GM21526 (cell line): ENCODE measurements at regions not wholly inside any gene's neighbourhood (a gene's known extent, or its start where the extent isn't known, plus 50 kb on each side); places are given as distances from the start of the nearest gene placed in this dataset.
"Not testable (repeated sequence)": the region's sequence is repeated elsewhere in the genome, so short reads cannot be mapped to it uniquely, and the experiment has no call there.

ENCODE experiments used
- ATAC-seq: cut with Tn5 transposase; IDR thresholded peaks from one replicate; pipeline ENCODE4 v1.9.1; 2021; ENCODE audit warnings: moderate library complexity; ENCODE audit not compliant: unreplicated experiment, low FRiP score

- ATAC-seq, result no peak
Observed at GRCh38 chr9:88898039-88898720, 93.1 kb upstream of the S1PR3 start.

DNA sequence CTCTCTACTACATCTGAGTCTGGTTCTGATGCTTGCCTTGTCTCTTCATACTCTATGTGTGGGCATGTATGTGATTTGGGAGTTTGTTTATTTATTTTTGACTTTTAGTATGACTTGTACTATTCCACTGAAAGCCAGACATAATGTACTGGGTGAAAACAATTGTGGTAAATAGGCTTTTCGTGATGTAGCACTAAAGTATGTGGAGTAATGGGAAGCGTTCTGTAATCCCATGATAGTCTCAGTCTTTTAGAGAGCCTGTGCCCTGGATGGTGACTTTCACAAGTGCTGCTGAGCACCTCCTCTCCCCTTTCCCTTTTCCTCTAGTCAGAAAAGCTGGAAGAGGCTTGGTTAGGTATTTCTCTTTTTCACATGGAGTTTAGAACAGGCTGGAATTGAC is 85.8 kb upstream of the S1PR3 start:
- no peak for ATAC-seq

GRCh38 chr9:88915916-88916315 is 75.4 kb upstream of the S1PR3 start:
- no peak for ATAC-seq

DNA sequence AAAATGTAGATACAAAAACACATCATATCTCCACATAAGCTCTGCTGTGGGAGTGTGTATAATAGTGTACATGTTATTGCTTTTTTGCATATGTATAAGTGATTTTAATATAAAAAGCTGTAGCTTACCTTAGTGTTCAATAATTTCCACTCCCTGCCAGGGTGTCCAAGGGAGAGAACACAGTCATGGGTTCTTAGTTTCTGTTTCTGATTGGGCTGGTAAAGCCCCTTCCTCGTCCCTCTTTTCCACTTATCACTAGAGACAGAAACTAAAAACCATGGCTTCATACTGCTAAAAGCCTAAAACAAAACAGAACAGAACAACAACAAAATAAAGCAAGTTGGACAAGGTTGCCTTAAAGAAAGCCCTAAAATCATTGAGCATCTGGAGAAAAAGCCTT is 74.4 kb upstream of the S1PR3 start:
- ATAC-seq, result no peak

GRCh38 chr9:88917375-88917774 is 73.9 kb upstream of the S1PR3 start:
- ATAC-seq, result no peak

DNA sequence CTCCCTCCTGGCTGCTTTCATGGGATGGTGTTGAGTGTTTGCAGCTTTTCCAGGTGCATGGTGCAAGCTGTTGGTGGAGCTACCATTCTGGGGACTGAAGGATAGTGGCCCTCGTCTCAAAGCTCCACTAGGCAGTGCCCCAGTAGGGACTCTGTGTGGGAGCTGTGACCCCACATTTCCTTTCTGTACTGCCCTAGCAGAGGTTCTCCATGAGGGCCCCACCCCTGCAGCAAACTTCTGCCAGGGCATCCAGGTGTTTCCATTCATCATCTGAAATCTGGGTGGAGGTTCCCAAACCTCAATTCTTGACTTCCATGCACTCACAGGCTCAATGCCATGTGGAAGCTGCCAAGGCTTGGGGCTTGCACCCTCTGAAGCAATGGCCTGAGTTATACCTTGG is 72.7 kb upstream of the S1PR3 start:
- ATAC-seq, result not testable (repeated sequence)

DNA sequence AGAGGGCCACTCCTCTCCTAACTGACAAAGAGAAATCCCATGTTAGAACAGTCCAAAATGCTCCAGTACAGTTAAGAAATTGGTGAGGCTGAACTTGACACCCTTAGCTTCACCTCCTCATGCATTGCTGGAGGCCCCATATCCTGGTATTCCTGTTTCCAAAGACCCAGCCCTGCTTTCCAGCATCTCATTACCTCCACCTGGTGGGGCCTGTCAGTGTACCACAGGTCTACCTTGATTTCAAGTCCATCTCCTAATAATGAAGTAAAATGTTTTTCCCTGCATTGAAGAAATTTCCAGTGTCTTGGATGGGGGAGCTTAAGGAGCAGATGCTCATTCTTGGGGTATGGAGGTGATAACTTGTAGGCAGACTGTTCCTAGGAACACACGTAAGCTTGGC is 70.6 kb upstream of the S1PR3 start:
- no peak for ATAC-seq

DNA sequence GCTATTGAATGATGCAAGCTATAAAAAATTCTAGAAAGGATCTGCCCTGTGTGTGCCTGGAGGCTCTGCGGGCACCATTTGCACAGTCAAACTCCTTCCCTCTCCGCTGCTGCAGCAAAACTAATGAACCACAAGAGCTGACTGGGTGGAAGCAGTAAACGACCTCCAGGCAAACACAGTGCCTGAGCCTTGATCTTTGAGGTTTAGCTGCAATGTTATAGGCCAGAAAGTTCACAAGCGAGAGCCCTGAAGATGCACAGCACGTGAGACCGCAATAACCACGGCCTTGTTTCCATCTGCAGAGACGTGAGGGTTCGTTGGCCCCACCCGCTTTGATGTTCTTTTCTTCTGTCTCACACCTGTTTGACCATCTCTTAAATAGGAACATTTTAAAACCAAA is 69.2 kb upstream of the S1PR3 start:
- ATAC-seq, result no peak

DNA sequence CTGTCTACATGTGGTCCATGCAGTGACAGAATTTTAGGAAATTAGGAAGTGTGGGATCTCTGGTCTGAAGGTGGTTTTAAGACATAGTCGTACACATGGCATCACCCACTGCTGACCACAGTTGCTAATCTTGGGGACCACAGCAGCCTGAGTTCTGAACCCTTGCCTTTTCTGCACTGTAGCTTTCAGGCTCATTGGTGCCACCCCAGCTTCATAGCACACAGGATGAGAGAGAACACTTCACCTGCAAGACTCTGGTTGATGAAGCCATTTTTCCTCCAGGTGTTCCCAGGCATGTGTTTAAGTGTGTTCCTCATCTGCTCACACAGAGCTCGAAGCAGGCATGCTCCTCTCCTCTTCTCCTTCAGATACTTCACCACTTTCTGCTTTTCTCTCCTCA is 68.2 kb upstream of the S1PR3 start:
- ATAC-seq, result no peak

DNA sequence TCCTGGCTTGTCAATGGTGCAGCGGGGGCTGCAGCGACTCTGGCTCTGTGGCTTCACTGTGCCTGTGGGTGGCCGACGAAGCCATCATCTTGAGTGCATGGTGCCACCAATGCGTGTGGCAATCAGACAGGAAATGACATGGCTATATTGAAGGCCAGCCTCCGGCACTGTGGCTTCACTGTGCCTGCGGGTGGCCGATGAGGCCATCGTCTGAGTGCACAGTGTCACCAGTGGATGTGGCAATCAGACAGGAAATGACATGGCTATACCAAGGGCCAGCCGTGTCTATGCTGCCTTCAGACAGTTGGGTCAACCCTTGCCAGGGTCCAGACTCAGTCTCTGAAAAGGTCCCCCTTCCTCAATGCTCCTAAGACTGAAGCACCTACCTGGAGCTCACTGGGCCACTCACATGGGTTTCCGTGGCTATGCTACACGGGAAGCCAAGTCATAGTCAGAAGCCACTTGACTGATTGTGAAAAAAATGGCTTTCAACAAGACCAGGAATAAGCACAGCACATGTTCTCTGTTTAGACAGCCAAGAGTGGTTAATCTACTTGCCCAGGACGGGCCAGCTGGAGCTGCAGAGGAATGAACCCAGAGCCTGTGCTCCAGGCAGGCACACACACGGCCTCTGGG is 67.5 kb upstream of the S1PR3 start:
- ATAC-seq, result no peak

- no peak for ATAC-seq
Observed at GRCh38 chr9:88925481-88925880, 65.8 kb upstream of the S1PR3 start.

DNA sequence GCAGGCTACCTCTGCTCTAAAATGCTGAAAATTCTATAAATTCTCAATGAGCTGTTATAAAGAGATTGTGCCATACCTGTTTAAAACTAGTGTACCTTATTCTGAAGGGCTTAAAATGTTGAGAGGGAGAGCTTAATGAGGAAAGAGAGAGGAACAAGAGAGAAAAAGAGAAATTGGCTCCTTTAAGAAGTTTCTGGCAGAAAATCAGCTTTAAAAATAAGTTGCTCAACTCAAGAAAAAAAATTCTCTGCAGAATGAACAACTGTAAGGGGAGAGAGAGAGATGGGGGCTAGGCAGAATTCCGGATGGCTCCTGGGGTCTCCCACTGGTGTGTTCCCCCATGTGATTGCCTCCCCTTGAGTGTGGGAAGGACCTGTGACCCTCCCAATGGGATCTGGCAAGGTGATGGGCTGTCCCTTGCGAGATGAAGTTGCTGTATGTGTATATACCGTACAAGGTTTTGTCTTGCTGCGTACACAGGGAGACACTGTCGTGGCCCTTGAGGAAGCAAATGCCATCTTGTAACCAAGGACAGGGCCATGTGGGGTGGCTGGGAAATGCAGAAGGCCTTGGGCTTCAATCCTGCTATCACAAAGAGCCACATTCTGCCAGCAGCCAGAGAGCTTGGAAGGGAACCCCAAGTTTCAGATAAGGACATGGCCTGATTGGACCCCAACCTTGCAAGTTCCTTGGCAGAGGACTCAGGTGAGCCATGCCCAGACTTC is 64.3 kb upstream of the S1PR3 start:
- no peak for ATAC-seq

GRCh38 chr9:88927510-88927909 is 63.8 kb upstream of the S1PR3 start:
- ATAC-seq, result no peak

DNA sequence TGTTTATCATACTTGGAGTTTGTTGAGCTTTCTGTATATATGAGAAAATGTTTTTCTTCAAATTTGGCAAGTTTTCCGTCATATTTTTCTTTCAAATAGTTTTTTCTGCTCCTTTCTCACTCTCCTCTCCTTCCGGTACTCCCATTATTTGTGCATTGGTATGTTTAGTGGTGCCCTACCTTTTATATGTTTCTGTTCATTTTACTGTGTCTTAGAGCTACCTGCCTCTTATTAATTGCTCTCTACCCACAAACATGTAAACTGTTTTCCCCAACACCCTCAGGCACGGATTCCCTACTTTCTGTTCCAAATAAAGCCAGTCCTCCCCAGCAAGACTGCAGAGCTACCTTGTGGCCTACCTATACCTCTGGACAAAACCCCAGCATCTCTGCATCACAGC is 60.6 kb upstream of the S1PR3 start:
- no peak for ATAC-seq

GRCh38 chr9:88932766-88933165 is 58.5 kb upstream of the S1PR3 start:
- no peak for ATAC-seq

DNA sequence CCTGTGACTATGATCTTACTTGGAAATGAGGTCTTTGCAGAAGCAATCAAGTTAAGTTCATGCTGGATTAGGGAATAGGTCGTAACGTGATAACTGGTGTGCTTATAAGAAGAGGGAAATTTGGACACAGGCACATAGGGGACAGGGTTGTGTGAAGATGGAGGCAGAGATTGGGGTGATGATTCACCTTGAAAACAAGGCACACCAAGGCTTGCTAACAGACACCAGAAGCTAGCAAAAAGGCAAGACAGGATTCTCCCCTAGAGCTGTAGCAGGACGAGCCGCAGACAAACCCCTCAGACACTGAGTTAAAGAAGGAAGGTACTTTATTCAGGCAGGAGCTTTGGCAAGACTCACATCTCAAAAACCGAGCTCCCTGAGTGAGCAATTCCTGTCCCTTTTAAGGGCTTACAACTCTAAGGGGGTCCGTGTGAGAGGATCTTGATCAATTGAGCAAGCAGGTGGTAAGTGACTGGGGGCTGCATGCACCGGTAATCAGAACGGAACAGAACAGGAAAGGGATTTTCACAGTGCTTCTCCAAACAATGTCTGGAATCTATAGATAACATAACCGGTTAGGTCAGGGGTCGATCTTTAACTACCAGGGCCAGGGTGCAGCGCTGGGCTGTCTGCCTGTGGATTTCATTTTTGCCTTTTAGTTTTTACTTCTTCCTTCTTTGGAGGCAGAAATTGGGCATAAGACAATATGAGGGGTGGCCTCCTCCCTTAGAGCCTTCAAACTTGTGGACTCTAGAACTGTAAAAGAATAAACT is 57.5 kb upstream of the S1PR3 start:
- ATAC-seq, result no peak

- ATAC-seq, result no peak
Observed at GRCh38 chr9:88934876-88935535, 56.3 kb upstream of the S1PR3 start.

- no peak for ATAC-seq
Observed at GRCh38 chr9:88936132-88936531, 55.1 kb upstream of the S1PR3 start.

GRCh38 chr9:88936668-88937067 is 54.6 kb upstream of the S1PR3 start:
- ATAC-seq, result no peak

DNA sequence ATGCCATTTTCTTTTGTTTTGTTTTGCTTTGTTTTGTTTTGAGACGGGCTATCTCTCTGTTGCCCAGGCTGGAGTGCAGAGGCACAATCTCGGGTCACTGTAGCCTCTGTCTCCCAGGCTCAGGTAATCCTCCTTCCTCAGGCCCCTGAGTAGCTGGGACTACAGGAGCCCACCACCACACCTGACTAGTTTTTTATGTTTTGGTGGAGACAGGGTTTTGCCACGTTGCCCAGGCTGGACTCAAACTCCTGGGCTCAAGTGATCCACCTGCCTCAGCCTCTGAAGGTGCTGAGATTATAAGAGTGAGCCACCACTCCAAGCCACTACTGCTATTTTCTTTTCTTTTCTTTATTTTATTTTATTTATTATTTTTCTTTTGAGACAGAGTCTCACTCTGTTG is 54.0 kb upstream of the S1PR3 start:
- ATAC-seq, result no peak

GRCh38 chr9:88938189-88938588 is 53.1 kb upstream of the S1PR3 start:
- no peak for ATAC-seq
